NCI-H510A (cell line): ENCODE measurements at regions not wholly inside any gene's neighbourhood (a gene's known extent, or its start where the extent isn't known, plus 50 kb on each side); places are given as distances from the start of the nearest gene placed in this dataset.
"Not testable (repeated sequence)": the region's sequence is repeated elsewhere in the genome, so short reads cannot be mapped to it uniquely, and the experiment has no call there.

Source experiments
- DNase-seq: peaks from one replicate; lab custom pipeline; 2025; lab: John Stamatoyannopoulos, UW

DNA sequence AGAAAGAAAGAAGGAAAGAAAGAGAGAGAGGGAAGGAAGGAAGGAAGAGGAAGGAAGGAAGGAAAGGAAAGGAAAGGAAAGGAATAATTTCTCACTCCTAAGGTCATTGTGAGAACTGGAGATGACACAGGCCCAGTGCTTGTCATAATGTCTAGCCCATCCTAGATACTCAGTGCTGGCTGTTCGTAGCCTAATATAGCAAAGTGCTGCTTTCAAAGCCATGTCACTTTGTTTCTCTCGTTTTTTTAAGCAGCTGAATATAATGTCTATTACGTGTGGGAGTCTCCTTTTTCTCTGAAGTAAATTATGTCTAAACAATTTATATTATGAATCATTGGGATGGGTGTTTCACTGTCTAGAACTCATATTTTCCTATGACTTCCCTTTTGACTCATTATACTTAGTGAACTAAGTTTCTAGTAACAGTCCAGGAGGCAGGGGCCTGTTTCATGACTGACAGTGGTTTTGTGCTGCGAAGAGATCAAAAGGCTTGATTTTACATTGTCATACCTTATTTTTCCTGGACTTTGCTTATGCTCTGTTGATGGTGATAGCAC lies 327.0 kb upstream of the ZFP42 start:
- no peak for DNase-seq

DNA sequence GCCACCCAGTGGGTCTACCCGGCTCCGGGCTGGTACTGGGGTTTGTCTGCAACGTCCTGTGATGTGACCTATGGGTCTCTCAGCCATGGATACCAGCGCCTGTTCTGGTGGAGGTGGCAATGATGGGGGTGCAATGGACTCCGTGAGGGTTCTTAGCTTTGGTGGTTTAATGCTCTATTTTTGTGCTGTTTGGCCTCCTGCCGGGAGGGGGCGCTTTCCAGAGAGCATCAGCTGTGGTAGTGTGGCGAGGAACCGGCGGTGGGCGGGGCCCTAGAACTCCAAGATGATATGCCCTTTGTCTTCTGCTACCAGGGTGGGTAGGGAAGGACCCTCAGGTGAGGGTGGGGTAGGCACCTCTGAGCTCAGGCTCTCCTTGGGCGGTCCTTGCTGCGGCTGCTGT lies 324.1 kb upstream of the ZFP42 start:
- not testable (repeated sequence) for DNase-seq

DNA sequence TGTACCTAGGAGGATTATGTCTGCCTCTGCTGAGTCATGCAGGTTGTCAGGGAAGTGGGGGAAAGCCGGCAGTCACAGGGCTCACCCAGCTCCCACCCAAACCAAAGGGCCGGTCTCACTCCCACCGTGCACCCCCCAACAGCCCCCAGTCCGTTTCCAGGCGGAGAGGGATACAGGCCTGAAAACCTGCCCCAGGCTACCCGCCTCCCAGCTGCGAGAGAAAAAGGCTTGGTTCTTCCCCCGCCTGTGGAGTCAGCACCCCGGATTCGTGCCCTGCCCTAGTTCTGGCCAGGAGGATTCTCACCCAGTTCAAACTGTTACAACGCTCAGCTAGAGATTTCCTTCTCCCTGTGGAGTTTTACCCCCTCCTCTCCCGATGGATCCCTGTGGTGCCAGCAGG lies 323.6 kb upstream of the ZFP42 start:
- not testable (repeated sequence) for DNase-seq

DNA sequence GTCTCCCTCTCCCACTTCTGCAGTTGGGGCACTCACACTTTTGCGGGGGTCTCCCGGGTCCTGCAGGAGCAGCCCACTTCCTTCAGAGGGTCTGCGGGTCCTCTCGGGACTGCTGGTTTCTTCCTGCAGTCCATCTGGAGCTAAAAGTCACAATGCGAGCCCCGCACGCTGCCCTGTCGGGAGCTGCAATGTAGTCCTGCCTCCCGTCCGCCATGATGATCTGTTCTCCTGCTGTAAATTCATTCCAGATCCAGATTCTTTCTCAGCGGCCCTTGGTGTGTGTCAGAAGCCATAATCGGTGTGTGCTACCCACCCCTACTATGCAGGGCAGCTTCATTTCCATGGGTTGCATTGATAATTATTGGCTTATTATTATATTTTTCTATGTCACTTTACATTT lies 323.0 kb upstream of the ZFP42 start:
- DNase-seq, result not testable (repeated sequence)

DNA sequence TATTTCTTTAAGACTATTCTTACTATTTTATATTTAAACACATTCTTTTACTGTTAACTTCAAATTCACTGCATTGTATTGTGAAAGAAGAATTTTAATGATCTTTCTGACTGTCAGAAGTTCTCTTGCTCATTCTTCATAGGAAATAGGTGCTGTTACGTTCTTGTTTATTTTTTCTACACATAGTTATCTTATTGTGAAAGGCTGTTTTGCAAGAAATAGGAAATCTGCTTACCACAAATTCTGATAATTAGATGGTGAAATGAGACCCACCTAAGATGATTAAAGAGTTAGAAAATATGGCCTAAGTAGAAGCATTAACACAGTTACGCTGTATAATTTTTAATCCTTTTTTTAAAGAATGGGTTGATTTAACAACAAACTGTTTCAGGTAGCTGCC lies 316.1 kb upstream of the ZFP42 start:
- no peak for DNase-seq

DNA sequence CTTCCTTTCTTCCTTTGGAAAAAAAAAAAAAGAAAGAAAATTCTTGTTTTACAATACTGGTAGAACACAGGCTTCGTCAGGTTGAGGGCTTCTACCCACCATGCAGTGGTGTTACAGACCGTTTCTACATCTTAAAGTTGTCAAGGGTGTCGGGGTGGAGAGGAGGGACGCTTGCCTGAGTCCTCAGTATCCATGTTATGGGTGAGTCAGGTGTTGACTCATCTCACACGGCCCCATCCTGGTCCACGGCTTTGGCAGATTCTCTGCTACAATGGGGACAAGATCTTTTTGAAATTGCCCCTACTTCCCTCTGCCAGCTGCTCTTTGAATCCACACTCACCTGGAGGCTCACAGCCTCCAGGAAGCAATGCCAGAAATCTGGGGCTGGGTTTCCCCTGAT lies 310.3 kb upstream of the ZFP42 start:
- no peak for DNase-seq

DNA sequence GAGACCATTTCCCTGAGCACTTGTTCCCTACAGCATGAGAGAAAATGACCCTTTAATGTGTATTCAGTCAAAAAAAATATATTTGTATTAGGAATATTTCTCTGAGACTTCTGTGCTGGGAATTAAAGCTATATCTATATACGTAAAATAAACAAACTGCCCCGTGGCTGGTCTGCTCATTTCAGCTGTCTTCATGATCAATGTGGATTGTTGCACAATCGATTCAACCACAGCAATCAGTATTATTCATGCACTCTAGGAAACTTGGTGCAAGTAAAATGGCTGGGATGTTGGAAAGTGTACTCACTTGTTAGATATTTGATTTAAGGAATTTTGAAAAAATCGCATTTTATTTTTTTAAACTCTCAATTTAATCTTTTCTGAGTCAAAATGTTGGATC lies 307.9 kb upstream of the ZFP42 start:
- no peak for DNase-seq

DNA sequence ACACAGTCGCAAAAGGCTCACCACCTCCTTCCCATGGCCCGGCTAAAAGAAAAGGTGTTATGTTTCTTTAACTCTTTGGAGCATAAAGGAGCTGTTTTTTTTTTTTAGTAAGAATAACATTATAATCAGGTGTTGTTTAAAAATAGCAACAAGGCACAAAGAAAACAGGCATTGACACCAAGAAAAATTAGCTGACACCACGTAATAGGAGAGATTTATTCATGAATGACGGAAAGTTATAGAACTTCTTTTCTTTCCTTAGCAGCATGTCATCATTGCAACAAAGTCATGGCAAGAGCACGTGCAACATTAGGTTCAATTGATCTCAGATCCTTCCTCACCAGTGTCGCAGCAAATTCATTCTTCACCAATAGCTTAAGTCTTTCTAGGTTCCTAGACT lies 302.9 kb upstream of the ZFP42 start:
- no peak for DNase-seq

DNA sequence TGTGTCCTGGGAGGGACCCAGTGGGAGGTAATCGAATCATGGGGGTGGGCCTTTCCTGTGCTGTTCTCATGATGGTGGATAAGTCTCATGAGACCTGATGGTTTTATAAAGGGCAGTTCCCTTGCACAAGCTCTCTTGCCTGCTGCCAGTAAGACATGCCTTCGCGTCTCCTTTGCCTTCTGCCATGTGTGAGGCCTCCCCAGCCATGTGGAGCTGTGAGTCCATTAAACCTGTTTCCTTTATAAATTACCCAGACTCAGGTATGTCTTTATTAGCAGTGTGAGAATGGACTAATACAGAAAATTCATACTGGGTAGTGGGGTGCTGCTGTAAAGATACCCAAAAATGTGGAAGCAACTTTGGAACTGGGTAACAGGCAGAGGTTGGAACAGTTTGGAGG lies 300.0 kb upstream of the ZFP42 start:
- not testable (repeated sequence) for DNase-seq

DNA sequence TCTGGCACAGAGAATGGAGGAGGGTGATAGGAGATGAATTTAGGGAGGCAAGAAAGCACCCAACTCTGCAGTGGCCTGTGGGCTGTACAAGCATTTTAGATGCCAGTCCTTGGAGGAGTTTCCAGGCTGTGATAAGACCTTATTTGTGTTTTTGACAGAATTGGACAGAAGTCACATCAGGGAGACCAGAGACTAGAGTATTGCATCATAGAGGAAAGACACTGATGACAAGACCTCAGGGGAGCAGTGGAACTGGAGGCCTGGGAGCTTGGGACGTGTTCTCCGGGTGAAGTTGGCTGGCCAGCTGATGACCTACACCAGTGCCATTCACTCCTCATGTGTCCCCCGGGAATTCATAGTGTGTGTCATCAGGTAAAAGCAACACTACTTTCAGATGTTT lies 284.0 kb upstream of the ZFP42 start:
- no peak for DNase-seq

DNA sequence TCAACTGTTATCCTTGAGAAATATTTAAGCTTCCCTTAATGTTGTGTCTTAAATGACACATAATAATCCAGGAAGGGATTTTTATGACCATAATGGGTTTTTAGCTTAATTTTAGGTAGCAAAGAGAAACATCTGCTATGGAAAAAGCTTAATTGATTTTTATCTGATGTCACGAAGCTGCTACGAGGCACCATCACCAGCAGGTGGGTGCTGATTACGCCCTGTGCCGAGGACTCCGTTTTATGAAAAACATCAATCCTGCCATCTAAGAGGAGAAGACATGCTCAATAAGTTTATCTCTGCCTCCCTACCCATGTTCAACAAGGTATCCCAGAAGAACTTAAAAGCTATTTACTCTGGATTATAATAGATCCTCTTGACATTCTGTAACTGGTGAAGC lies 280.6 kb upstream of the ZFP42 start:
- no peak for DNase-seq

DNA sequence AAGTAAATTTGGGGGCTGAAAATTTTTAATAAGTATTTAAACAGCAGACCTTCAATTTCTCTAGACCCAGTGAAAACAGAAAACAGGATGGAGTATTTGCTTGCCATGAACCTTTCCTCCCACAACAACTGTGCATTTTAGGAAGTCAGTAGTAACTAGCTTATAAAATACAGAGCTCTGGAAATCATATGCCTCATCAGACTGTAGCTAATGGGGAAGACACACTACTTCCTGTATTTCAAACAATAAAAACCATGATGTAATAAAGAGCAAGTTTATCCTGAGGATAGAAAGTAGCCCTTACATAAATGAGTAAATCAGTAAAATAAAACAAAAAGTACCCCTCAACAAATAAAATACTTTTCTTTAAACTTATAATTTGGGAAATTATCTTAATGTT lies 280.1 kb upstream of the ZFP42 start:
- DNase-seq, result no peak

DNA sequence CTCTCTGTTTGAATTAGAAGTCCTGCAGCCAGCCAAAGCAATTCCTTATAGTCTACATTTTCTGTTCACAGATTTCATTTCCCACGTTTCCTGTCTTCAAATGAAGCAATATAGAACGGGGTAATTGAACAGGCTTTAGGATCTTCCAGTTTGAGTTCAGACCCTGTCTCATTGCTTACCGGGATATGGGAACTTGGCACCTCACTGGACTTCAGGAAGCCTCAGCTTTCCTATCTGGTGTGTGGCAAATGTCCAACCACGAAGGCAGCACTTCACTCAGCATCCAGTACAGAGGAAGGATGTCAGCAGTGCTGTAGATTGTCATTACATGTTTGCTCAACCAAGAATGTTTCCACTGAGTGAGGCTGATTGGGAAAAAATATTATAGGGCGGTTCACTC lies 271.1 kb upstream of the ZFP42 start:
- no peak for DNase-seq

DNA sequence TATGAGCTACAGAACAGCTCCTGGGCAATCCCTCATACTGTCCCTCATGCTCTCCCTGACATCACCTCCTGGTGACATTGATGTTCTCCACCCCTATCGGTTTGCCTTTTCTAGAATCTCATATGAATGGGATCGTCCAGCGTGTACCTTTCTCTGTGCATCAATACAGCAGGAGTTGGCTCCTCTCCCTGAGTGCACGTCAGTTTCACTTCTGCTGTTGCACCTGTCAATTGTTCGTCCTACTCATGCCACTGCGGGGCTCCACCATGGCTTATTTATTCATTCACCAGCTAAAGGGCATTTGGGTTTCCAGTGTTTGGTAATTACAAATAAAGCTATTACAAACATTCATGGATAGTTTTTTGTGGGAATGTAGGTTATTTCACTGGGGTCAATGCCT lies 269.1 kb upstream of the ZFP42 start:
- no peak for DNase-seq

DNA sequence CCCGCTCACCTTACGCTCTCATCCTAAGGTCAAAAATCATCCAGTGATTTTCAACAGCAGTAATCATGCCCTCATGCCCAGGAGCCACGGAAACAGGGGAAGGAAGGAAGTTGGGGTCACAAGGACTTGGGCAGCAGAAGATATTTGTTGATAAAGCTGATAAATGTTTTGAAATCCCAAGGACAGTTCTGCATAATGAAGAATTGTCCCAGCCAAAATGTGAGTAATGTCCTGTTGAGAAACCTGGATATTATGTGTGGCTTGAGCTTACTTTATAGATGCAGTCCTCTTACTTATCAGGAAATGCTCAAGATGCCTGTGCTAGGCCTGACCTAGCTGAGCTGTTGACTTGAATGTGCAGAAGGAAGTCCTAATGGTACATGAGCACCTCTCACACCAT lies 263.0 kb upstream of the ZFP42 start:
- DNase-seq, result no peak

DNA sequence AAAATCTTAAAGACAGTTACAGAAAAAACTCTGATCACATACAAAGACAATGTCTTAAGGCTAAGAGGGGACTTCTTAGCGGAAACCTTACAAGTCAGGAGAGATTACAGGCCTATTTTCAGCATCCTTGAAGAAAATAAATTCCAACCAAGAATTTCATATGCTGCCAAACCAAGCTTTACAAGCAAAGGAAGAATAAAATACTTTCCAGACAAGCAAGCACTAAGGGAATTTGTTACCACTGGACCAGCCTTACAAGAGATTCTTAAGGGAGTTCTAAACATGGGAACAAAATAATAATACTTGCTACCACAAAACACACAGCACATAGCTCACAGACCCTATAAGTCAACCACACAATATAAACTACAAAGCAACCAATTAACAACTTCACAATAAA lies 255.8 kb upstream of the ZFP42 start:
- no peak for DNase-seq

DNA sequence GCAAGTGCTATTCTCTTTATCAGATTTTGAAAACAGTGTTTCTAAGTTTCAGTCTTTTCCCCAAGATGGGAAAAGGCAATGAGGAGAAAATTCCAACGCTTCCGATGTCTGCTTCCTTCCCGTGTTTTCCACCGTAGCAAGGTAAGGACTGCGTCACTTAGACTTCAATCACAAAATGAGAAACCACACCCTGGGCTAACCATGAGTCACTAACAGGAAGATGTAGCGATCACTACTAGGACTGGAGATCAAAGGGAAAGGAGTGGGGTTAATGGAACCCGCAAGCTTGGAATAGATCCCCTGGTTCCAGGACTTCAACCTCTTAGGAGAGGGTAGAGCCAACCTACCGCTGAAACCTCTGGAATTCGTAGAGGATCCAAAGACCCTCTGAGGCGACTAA lies 250.7 kb upstream of the ZFP42 start:
- DNase-seq, result no peak

DNA sequence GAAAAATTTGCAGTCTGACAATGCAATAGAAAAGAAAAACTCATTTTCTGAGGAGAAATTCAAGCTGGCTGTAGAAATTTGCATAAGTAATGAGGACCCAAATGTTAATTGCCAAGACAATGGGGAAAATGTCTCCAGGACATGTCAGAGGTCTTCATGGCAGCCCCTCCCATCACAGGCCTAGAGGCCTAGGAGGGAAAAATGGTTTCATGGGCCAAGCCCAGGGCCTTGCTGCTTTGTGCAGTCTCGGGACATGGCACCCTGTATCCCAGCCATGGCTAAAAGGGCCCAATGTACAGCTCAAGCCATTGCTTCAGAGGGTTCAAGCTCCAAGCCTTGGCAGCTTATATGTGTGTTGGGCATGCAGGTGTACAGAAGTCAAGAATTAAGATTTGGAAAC lies 244.9 kb upstream of the ZFP42 start:
- DNase-seq, result not testable (repeated sequence)

DNA sequence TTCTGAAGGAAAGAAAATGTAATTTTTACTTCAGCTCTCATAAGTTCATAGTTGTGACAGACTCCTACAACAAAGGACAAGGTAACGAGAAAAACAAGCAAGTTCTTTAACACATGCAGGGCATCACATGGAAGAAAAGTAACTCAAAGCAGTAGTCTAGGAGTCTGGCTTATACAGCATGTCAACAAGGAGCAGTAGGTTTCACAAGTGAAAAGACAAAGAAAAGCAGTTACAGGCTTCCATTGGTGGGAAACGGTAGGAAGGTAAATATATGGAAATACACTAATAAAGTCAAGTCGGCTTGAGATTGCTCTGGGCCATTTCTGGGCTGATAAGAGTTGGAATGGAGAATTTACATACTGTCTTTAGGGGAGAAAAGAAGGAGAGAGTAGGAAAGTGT lies 228.4 kb upstream of the ZFP42 start:
- no peak for DNase-seq

DNA sequence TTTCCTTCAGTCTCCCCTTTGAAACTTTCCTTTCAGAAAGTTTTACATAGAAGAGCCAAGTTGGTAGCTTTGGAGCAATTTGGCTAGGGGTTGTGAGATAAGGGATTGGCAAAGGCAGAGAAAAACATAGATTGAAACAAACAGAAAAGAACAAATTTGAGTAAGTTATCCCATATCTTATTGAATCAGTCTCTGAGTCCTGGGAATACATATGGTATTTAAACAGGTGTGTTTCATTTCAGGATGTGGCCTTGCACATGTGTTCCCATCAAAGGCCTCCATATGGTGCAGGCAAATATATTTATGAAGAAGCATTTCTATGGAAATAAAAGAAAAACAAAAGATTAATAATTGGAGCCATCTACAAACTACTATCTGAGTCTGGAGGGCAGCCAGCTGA lies 227.9 kb upstream of the ZFP42 start:
- no peak for DNase-seq

DNA sequence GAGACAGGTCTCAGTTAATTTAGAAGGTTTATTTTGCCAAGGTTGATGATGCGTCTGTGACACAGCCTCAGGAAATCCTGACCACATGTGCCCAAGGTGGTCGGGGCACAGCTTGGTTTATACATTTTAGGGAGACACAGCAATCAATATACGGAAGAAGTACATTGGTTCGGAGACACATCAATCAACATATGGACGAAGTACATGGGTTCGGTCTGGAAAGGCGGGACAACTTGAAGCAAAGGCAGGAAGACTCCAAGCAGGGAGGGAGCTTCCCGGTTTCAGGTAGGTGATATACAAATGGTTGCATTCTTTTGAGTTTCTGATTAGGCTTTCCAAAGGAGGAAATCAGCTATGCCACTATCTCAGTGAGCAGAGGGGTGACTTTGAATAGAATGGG lies 225.2 kb upstream of the ZFP42 start:
- no peak for DNase-seq

DNA sequence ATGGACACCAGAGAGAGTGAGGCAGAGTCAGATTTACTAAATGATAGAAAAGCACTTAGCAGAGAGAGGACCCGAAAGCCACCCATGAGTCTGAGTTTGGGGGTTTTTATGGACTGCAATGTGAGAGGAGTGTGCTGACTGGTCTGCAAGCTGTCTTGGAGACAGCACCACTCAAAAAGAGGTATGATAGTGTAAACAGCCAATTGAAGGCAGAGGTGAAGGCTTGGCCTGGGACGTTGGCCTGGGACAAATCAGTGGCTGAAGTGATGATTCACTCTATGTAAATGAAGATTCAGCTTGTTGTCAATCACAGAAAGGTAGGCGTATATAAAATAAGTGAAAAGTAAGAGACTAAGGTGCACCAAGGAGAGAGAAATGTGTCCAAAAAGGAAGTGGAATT lies 217.6 kb upstream of the ZFP42 start:
- no peak for DNase-seq

DNA sequence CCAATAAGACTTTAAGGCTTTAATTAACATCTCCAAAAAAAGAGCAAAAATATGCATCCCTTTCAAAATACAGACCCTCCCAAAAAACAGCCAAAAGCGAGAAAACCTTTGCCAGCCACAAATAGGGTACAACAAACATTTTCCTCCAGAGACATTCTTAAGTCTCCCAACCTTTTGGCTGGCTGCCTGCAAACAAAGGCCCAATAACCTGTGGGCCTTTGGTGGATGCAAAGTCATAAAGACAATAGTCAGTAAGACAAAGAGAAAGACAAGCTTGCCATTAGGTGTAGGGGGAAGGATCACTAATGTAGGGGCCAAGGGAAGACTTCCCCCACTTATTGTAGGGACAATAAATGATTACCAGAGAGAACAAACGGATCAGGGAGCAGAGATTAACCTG lies 215.5 kb upstream of the ZFP42 start:
- DNase-seq, result no peak

DNA sequence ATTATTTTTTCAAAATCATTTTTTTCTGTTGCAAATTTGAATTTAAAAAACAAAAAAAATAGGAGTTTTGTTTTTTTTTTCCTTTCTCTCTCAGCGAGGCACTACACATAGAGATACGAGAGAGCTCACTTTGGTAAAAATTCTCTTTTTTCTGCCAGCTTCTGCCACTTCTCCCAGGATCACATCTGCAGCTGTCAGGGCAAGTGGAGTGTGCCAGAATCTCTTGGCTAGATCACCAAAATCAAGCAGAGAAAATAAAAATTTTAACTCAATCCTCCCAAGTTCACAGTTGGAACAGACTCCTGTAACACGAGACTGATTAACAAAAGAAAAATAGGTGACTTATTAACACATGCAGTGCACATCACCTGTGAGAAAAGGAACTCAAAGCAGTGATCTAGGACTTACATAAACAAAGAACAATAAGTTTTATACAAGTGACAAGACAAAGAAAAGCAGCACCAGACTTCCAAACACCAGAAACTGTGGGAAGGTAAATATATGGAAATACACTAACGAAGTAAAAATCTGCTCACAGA lies 213.2 kb upstream of the ZFP42 start:
- no peak for DNase-seq

DNA sequence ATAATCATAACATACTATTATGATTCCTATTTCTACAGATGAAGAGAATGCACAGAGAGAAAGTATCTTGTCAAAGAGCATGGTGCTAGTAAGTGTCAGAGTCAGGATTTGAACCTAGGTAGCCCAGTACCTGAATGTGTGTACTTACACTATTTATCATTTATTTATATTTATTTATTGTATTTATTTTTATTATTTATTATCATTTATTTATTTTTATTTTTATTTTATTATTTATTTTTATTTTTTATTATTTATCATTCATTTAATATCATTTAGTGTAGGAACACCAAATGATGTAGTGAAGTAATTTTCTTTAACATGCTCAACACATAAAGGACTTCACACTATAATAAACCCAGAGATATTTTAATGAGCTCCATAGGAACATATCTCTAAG lies 209.4 kb upstream of the ZFP42 start:
- DNase-seq, result no peak
